ENCODE measurements at regions not wholly inside any gene's neighbourhood (a gene's known extent, or its start where the extent isn't known, plus 50 kb on each side); places are given as distances from the start of the nearest gene placed in this dataset.

GRCh38 chr11:28463826-28464225 is 355.6 kb downstream of the METTL15 start:
- no peaks in the 10 kb centered on the region for H3K9me3 Mint-ChIP-seq (ENCODE audit: insufficient read depth)
- ATAC-seq (ENCODE audit: low read depth), result no peak
- Histone ChIP-seq H3K4me1 (ENCODE audit: control insufficient read depth in 2 of 2, insufficient read depth in 2 of 2, low read length in 2 of 2) (no peaks in the 10 kb centered on the region), H3K9ac (ENCODE audit: low read length) (no peak overlapping the region), H4K20me1 (ENCODE audit: control insufficient read depth, insufficient read depth, low read length, poor library complexity, severe bottlenecking) (no peaks in the 10 kb centered on the region), H3K4me3 (ENCODE audit: control extremely low read depth in 1 of 5, extremely low read depth in 1 of 5, insufficient read depth in 1 of 5, low read depth in 2 of 5, low read length in 4 of 5) (no peak overlapping the region), H3K4me2 (replicated peaks; ENCODE audit: low read depth, low read length, poor library complexity, severe bottlenecking) (no peak overlapping the region), H2AFZ (ENCODE audit: insufficient read depth, low read depth, low read length, poor library complexity, severe bottlenecking) (no peak overlapping the region), H3K9me3 (ENCODE audit: control extremely low read depth in 1 of 3, control insufficient read depth in 2 of 3, insufficient read depth in 1 of 3, low read length in 2 of 3) (peaks cover 0 to 2% (median 0%) of the 10 kb centered on the region in 3 donors), H3K36me3 (replicated peaks in 1 of 2; ENCODE audit: control extremely low read depth in 1 of 2, control insufficient read depth in 1 of 2, extremely low read depth in 1 of 2, insufficient read depth in 2 of 2, low read length in 1 of 2) (no peaks in the 10 kb centered on the region), H3K27me3 (replicated peaks in 1 of 4; ENCODE audit: control extremely low read depth in 1 of 4, control insufficient read depth in 3 of 4, insufficient read depth in 4 of 4, low read length in 3 of 4) (no peaks in the 10 kb centered on the region), H3K27ac (ENCODE audit: low read length in 2 of 2) (no peak overlapping the region), H3K79me2 (ENCODE audit: control insufficient read depth, insufficient read depth, low read length) (no peaks in the 10 kb centered on the region)
- no peaks in the 10 kb centered on the region for H3K27me3 Mint-ChIP-seq
- TF ChIP-seq CTCF (IDR thresholded peaks at IDR 0.05), result no peak
- TF ChIP-seq EZH2 (IDR thresholded peaks at IDR 0.05; ENCODE audit: borderline replicate concordance, insufficient read depth, low read depth, low read length, poor library complexity, severe bottlenecking), result no peak
- WGBS (ENCODE audit: insufficient coverage), result no CpG with 5 or more reads among the region's 4 CpGs
- POLR2A ChIA-PET, result no interaction called here
- CTCF ChIA-PET, result no interaction called here
- H3K4me3 Mint-ChIP-seq, result no peak overlapping the region
- no peak overlapping the region for H3K27ac Mint-ChIP-seq
- intact Hi-C loops (cut with micrococcal nuclease), result no loop called here
- DNase-seq, result no peak
- H3K4me1 Mint-ChIP-seq, result no peaks in the 10 kb centered on the region

GRCh38 chr11:28461846-28462245 is 353.7 kb downstream of the METTL15 start:
- Histone ChIP-seq H3K27me3 (replicated peaks in 1 of 4; ENCODE audit: control extremely low read depth in 1 of 4, control insufficient read depth in 3 of 4, insufficient read depth in 4 of 4, low read length in 3 of 4) (no peaks in the 10 kb centered on the region), H3K4me3 (ENCODE audit: control extremely low read depth in 1 of 5, extremely low read depth in 1 of 5, insufficient read depth in 1 of 5, low read depth in 2 of 5, low read length in 4 of 5) (no peak overlapping the region), H3K9ac (ENCODE audit: low read length) (no peak overlapping the region), H2AFZ (ENCODE audit: insufficient read depth, low read depth, low read length, poor library complexity, severe bottlenecking) (no peak overlapping the region), H3K27ac (ENCODE audit: low read length in 2 of 2) (no peak overlapping the region), H3K9me3 (ENCODE audit: control extremely low read depth in 1 of 3, control insufficient read depth in 2 of 3, insufficient read depth in 1 of 3, low read length in 2 of 3) (peaks cover 0 to 2% (median 0%) of the 10 kb centered on the region in 3 donors), H3K79me2 (ENCODE audit: control insufficient read depth, insufficient read depth, low read length) (no peaks in the 10 kb centered on the region), H3K4me1 (ENCODE audit: control insufficient read depth in 2 of 2, insufficient read depth in 2 of 2, low read length in 2 of 2) (no peaks in the 10 kb centered on the region), H4K20me1 (ENCODE audit: control insufficient read depth, insufficient read depth, low read length, poor library complexity, severe bottlenecking) (no peaks in the 10 kb centered on the region), H3K4me2 (replicated peaks; ENCODE audit: low read depth, low read length, poor library complexity, severe bottlenecking) (no peak overlapping the region), H3K36me3 (replicated peaks in 1 of 2; ENCODE audit: control extremely low read depth in 1 of 2, control insufficient read depth in 1 of 2, extremely low read depth in 1 of 2, insufficient read depth in 2 of 2, low read length in 1 of 2) (no peaks in the 10 kb centered on the region)
- H3K27me3 Mint-ChIP-seq, result no peaks in the 10 kb centered on the region
- no peak overlapping the region for H3K27ac Mint-ChIP-seq
- CTCF ChIA-PET, result no interaction called here
- H3K4me3 Mint-ChIP-seq, result no peak overlapping the region
- H3K4me1 Mint-ChIP-seq, result no peaks in the 10 kb centered on the region
- WGBS (ENCODE audit: insufficient coverage), result no CpG with 5 or more reads among the region's 2 CpGs
- intact Hi-C loops (cut with micrococcal nuclease), result no loop called here
- no peak for DNase-seq
- ATAC-seq (ENCODE audit: low read depth), result no peak
- TF ChIP-seq EZH2 (IDR thresholded peaks at IDR 0.05; ENCODE audit: borderline replicate concordance, insufficient read depth, low read depth, low read length, poor library complexity, severe bottlenecking) (no peak), CTCF (IDR thresholded peaks at IDR 0.05) (no peak)
- no peaks in the 10 kb centered on the region for H3K9me3 Mint-ChIP-seq (ENCODE audit: insufficient read depth)
- POLR2A ChIA-PET, result no interaction called here

Measured in B cell (primary cell).